Testis (tissue), 2 donors: ENCODE measurements at regions not wholly inside any gene's neighbourhood (a gene's known extent, or its start where the extent isn't known, plus 50 kb on each side); places are given as distances from the start of the nearest gene placed in this dataset.

Source experiments
- DNase-seq: peaks from one replicate; pipeline ENCODE4 v3.0.0-alpha.2; 2019
- H3K27ac ChIP-seq, 2 donors: fragments of 200-600 bp; sonication (generic); one replicate each; pipeline ENCODE4 v1.5.1; 2019
- H3K27me3 ChIP-seq: fragments of 200-600 bp; sonication (generic); one replicate; pipeline ENCODE4 v1.5.1; 2019
- H3K36me3 ChIP-seq: fragments of 200-600 bp; sonication (generic); one replicate; pipeline ENCODE4 v1.5.1; 2017; ENCODE audit warnings: low read depth; ENCODE audit errors: missing control alignments
- H3K4me1 ChIP-seq: fragments of 200-600 bp; sonication (generic); one replicate; pipeline ENCODE4 v1.5.1; 2019
- H3K4me3 ChIP-seq, 2 donors: fragments of 200-600 bp; sonication (generic); one replicate each; pipeline ENCODE4 v1.5.1; 2017 to 2019
- H3K9me3 ChIP-seq: fragments of 200-600 bp; sonication (generic); one replicate; pipeline ENCODE4 v1.5.1; 2017
- CTCF ChIP-seq, 3 experiments: fragments of 450-650 bp in 2 of 3; fragments of 200-600 bp in 1 of 3; sonication (generic) in 1 of 3; IDR thresholded peaks; one replicate each; pipeline ENCODE4 v1.5.1; 2016 to 2019; ENCODE audit warnings: antibody characterized with exemption in 3 of 3, mild to moderate bottlenecking in 2 of 3, moderate library complexity in 1 of 3
- POLR2A ChIP-seq: fragments of 450-650 bp; IDR thresholded peaks from one replicate; pipeline ENCODE4 v1.6.1; 2017; ENCODE audit warnings: antibody characterized with exemption, mild to moderate bottlenecking, moderate library complexity
- WGBS, 2 donors: methylation state at CpG; one replicate each; pipeline ENCODE4 v1.1.5; 2018; 5-methylcytosine and 5-hydroxymethylcytosine counted together
- intact Hi-C: fragments of 100-400 bp; cut with DNase I; formaldehyde crosslinking; loops from one replicate; pipeline ENCODE4 v1.15.1; 2023; ENCODE audit warnings: low total_unique reads

- DNase-seq = peak; percentile 93
- Histone ChIP-seq H3K4me1 (peaks cover 55% of the 10 kb centered on the region), H3K27me3 (no peaks in the 10 kb centered on the region)
Observed at GRCh38 chr2:240374085-240374907, 61.2 kb upstream of the GPC1 start.

DNA sequence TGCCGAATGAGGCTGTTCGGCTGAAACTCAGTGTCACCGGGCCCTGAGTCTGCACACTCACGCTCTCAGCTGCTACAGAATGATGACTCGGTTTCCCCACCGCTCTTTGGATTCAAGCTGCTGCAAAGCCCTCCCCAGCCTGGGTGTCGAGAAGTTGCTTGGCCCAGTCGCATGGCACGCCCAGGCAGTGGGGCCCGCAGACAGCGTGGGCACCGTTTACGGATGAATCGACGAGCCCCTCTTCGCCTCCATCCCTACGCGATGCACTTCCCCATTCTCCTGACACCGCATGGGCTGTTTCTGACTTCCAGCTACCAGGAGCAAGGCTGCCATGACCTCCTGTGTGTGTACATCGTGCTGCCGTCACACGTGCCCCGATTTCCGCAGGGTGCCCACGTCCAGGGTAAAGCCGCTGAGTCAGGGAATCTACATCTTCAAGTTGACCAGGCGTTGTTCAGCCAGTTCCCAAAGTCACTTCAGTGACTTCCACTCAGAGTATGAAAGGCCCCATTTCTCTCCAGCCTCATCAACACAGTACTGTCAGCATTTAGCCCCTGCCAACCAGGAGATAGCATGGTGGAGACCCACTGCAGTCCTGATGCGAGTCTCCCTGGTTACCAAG, 60.3 kb upstream of the GPC1 start:
- no peak for DNase-seq
- Histone ChIP-seq H3K36me3 (no peaks in the 10 kb centered on the region), H3K4me1 (peaks cover 47% of the 10 kb centered on the region), H3K27me3 (no peaks in the 10 kb centered on the region), H3K9me3 (no peaks in the 10 kb centered on the region), H3K27ac (no peak overlapping the region), H3K4me3 (no peak overlapping the region)
- 91 to 97% methylated on average over 28 of the region's 28 CpGs for WGBS, 2 donors
- intact Hi-C loops = no loop called here
- TF ChIP-seq CTCF (IDR thresholded peaks at IDR 0.05) (no peak), POLR2A (no peak)

More at GRCh38 chr2:240374085-240374907, 61.2 kb upstream of the GPC1 start:
- Histone ChIP-seq H3K4me3 (no peak overlapping the region), H3K36me3 (no peaks in the 10 kb centered on the region), H3K27ac (peak overlapping the region in 1 of 2 donors; percentile 75), H3K9me3 (no peaks in the 10 kb centered on the region)
- intact Hi-C loops = no loop called here
- TF ChIP-seq CTCF (IDR thresholded peaks at IDR 0.05) (no peak), POLR2A (no peak)
- 30 to 52% methylated on average over 6 to 22 of the region's 22 CpGs for WGBS, 2 donors

DNA sequence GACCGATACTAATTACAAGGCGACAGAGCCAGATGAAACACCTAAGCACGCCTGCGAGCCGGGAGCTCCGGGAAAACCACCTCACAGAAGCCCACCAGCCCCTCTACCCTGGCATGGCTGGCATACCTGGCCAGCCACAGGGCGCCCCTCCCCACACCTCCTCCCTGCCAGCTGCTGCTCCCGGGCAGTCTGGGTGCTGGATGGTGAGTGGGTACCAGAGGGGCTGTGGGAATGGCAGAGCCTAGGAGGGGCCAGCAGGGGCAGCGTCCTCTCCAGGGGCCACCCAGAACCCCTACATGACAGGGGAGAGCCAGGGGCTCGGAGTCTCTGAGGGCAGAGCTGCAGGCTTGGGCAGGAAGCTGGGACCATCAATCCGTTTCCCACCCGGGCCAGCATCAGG, 58.7 kb upstream of the GPC1 start:
- TF ChIP-seq CTCF (IDR thresholded peaks at IDR 0.05) (no peak), POLR2A (no peak)
- Histone ChIP-seq H3K9me3 (no peaks in the 10 kb centered on the region), H3K36me3 (no peaks in the 10 kb centered on the region), H3K4me3 (no peak overlapping the region), H3K27ac (no peak overlapping the region), H3K27me3 (no peaks in the 10 kb centered on the region), H3K4me1 (peaks cover 31% of the 10 kb centered on the region)
- 88 to 96% methylated on average over 11 to 12 of the region's 12 CpGs for WGBS, 2 donors
- intact Hi-C loops = no loop called here
- no peak for DNase-seq

GRCh38 chr2:240377366-240377765, 58.1 kb upstream of the GPC1 start:
- TF ChIP-seq CTCF (IDR thresholded peaks at IDR 0.05) (no peak), POLR2A (no peak)
- Histone ChIP-seq H3K9me3 (no peaks in the 10 kb centered on the region), H3K36me3 (no peaks in the 10 kb centered on the region), H3K27me3 (no peaks in the 10 kb centered on the region), H3K4me1 (peaks cover 24% of the 10 kb centered on the region), H3K27ac (no peak overlapping the region), H3K4me3 (no peak overlapping the region)
- intact Hi-C loops = no loop called here
- 82 to 88% methylated on average over 10 of the region's 10 CpGs for WGBS, 2 donors
- DNase-seq = no peak
